Hippocampal formation (tissue), 2 donors: ENCODE measurements at regions not wholly inside any gene's neighbourhood (a gene's known extent, or its start where the extent isn't known, plus 50 kb on each side); places are given as distances from the start of the nearest gene placed in this dataset.
"Not testable (repeated sequence)": the region's sequence is repeated elsewhere in the genome, so short reads cannot be mapped to it uniquely, and the experiment has no call there.

ENCODE experiments used
- DNase-seq, 2 donors: peaks; one replicate each; lab custom pipeline; 2025; lab: John Stamatoyannopoulos, UW

GRCh38 chr14:37711831-37712475 lies 116.5 kb downstream of the TTC6 start:
- DNase-seq: no peak

DNA sequence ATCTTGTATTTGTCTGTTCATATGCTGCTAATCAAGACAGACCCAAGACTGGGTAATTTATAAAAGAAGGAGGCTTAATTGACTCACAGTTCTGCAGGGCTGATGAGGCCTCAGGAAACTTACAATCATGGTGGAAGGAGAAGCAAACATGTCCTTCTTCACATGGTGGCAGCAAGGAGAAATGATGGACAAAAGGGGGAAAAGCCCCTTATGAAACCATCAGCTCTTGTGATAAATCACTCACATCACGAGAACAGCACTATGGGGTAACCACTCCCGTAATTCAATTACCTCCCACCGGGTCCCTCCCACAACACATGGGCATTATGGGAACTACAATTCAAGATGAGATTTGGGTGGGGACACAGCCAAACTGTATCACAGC lies 117.0 kb downstream of the TTC6 start:
- DNase-seq: not testable (repeated sequence)

DNA sequence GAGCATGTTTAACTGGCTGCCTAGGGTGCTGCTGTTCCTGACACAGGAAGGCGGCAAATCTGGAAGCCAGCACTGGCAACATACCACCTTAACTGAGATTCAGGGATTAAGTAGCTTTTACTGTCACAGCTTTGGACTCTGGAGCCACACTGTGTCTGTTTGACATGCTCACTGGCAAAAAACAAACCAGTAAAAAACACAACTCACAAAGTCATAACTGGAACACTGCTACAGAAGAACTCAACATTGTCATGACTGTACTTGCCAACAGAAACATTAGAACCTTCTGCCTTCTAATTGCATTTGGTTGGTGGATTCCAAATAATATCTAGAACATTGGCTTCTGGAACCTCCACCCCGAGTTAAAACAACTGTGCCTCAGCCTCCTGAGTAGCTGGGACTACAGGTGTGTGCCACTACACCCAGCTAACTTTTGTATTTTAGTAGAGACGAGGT lies 117.6 kb downstream of the TTC6 start:
- DNase-seq: no peak

- no peak for DNase-seq
Observed at GRCh38 chr14:37720131-37720530, 124.7 kb downstream of the TTC6 start.

DNA sequence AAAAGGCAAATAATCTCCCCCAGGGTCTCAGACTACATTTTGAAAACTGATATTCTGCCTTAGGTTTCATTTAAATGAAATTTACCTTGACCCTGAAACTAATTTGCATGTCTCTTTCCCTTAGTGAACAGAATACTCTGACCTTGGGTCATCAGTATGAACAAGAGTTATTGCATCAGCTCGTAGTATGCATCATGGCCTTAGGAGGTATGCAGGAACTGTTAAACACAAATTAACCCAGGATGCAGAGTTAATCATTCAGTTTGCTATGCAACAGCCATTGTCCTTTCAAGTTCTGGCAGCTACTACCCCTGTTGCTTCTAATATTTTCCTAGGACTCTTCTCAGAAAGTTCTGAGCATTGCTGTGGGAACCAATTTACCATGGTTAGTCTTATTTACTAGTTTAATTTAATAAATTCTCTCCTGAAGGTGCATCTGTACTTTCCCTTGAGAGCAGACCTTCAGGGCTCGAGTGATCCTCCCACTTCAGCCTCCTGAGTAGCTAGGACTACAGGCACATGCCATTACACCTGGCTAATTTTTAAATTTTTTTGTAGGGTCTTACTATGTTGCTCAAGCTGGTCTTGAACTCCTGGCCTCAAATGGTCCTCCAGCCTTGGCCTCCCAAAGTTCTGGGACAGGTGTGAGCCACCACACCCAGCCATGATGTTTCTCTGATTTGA lies 126.7 kb downstream of the TTC6 start:
- no peak for DNase-seq

- DNase-seq: no peak
Observed at GRCh38 chr14:37723515-37723914, 128.1 kb downstream of the TTC6 start.

- no peak for DNase-seq
Observed at GRCh38 chr14:37726708-37727107, 131.3 kb downstream of the TTC6 start.

- no peak for DNase-seq
Observed at GRCh38 chr14:37729218-37729617, 133.8 kb downstream of the TTC6 start.

DNA sequence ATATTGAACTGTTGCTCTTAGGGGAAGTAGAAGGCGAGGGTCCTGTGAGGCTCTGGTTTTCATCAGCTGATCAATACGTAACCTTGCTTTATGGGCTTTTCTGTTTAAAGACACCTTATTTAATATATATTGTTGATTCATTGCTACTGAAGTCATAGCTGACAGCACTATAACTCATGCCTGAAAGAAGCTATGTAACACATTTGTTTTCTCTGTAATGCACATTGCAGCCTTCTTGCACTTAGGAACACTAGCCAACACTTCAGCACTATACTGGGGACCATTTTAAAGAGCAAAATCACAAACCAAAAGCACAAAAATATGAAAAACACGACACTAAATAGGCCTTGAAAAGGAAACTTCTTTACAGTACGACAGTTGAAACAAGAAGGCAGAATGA lies 135.7 kb downstream of the TTC6 start:
- DNase-seq: no peak

DNA sequence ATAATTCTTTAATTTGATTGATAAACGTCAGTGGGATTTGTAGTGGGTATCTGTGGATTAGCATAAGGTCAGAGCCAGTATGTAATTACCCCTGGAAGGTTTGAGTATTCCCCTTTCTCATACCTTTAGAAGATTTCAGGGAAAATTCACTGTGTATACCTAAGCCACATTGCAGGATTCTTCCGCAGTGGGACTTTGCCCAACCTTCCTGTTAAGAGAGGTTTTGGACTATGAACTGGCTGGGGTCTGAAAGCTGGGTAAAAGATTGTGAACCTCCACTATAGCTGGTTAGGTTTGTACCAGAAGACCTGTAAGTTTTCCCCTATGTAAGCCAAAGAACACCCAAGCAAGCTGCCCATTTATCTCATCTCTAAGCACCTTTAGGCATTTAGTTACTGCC lies 150.2 kb downstream of the TTC6 start:
- DNase-seq: no peak

DNA sequence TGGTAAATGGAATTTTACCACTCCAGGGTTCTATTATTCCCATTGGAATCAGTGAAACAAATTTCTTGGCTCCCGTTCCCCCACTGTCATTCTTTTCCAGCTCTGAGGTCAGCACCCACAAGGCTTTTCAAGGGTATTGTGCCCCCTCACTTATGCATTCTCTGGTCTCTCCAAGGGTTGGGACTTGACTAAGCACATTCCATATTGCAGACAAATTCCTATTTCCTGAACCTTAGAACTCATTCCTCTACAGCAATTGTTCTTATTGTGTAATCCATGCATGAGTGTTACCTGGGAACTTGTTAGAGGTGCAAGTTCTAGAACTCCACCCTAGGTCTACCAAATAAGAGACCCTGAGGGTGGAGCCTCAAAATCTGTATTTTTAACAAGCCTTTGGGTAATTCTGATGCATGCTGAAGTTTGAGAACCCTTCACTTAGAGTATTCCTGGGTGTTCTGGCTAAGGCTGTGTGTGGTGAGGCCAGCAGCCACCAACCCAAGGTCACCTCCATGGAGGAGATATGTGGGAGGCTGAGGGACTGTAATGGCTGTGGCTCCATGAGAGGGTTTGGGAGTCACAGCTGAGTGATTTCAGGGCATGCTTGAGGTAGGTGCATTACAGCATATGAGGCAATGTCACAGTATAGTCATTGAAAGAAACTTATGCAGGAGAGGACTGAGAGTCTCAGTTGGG lies 150.9 kb downstream of the TTC6 start:
- no peak for DNase-seq

DNA sequence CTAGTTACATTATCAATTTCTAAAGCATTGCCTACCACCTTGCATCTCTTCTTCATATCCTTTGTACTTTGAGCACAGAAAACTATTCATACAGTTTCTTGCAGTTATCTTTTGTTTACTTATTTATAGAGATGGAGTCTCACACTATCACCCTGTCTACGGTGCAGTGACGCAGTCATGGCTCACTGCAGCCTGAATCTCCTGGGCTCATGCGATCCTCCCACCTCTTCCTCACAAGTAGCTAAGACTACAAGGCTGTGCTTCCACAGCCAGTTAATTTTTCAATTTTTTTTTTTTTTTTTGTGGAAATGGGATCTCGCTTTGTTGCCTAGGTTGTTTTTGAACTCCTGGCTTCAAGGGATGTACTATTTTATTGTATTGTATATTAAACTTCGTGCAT lies 158.0 kb downstream of the TTC6 start:
- no peak for DNase-seq

DNA sequence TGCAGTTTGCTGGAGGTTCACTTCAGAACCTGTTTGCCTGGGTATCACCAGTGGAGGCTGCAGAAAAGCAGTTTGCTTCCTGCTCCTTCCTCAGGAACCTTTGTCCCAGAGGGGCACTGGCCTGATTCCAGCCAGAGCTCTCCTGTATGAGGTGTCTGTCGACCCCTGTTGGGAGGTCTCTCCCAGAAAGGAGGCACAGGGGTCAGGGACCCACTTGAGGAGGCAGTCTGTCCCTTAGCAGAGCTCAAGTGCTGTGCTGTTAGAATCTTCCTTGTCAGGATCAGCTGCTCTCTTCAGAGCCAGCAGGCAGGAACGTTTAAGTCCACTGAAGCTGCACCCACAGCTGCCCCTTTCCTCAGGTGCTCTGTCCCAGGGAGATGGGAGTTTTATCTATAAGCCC lies 164.8 kb downstream of the TTC6 start:
- DNase-seq: not testable (repeated sequence)

DNA sequence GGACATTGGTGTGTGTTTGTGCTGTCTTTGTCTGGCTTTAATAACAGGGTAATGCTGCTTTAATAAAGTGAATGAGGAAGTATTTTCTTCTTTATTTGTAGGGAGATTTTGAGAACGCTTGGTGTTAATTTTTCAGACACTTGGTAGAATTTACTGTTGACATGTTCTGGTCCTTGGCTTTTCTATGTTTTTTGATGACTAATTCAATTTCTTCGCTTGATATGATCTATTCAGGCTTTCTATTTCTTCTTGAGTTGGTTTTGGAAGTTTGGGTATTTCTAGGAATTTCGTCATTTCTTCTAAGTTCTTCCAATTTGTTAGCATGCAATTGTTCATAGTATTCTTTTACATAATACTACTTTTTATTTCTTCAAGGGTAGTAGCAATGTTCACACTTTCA lies 167.8 kb downstream of the TTC6 start:
- DNase-seq: no peak

DNA sequence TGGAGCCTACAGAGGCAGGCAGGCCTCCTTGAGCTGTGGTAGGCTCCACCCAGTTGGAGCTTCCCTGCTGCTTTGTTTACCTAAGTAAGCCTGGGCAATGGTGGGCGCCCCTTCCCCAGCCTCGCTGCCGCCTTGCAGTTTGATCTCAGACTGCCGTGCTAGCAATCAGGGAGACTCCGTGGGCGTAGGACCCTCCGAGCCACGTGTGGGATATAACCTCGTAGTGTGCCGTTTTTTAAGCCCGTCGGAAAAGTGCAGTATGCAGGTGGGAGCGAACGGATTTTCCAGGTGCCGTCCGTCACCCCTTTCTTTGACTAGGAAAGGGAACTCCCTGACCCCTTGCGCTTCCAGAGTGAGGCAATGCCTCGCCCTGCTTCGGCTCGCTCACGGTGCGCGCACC lies 176.9 kb downstream of the TTC6 start:
- DNase-seq: not testable (repeated sequence)

- DNase-seq: no peak
Observed at GRCh38 chr14:37776791-37777499, 181.5 kb downstream of the TTC6 start.

GRCh38 chr14:37778135-37778943 lies 182.9 kb downstream of the TTC6 start:
- DNase-seq: no peak

DNA sequence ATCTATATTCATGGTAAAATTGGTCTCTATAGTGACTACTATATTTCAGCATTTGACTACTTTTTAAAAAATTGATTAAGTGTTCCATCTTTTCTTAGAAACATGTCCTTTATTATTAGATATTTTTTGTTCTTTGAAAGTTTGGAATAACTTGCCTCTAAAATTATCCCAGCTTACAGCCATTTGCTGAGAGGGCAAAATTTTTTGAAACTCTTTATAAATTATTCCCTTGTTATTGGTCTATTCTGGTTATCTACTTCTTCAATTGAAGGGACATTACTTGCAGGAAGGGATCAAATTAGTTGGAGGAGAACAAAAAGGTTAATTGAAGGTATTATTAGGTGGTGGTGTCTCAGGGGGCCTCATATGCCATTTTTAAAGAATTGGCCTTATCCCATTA lies 184.1 kb downstream of the TTC6 start:
- no peak for DNase-seq

- not testable (repeated sequence) for DNase-seq
Observed at GRCh38 chr14:37780731-37781130, 185.3 kb downstream of the TTC6 start.

- DNase-seq: not testable (repeated sequence)
Observed at GRCh38 chr14:37784203-37784826, 188.9 kb downstream of the TTC6 start.

- not testable (repeated sequence) for DNase-seq
Observed at GRCh38 chr14:37784827-37785223, 189.4 kb downstream of the TTC6 start.
